ENCODE measurements at regions not wholly inside any gene's neighbourhood (a gene's known extent, or its start where the extent isn't known, plus 50 kb on each side); places are given as distances from the start of the nearest gene placed in this dataset.

- no peak for DNase-seq
Measured at GRCh38 chr5:119792161-119792799, 162.9 kb downstream of the FAM170A start.

- no peak for DNase-seq
Measured at GRCh38 chr5:119795768-119796167, 166.4 kb downstream of the FAM170A start.

DNA sequence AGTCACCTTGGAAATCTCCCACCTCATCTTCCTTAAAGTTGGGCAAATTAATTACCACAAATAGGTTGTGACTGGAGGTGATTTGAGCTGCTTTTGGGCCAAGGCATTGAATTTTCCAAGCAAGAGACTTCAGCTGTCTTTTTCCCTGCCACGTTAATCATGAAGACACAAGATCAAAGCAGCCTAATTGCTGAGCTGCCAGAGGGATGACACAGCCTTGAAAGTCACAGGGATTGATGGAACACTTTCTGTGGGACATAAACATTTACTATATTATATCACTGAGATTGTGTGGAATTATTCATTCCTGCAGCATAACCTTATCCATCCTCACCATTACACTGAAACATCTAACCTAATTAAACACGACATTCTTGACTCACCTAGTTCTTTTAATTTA, 172.2 kb downstream of the FAM170A start:
- no peak for DNase-seq

DNA sequence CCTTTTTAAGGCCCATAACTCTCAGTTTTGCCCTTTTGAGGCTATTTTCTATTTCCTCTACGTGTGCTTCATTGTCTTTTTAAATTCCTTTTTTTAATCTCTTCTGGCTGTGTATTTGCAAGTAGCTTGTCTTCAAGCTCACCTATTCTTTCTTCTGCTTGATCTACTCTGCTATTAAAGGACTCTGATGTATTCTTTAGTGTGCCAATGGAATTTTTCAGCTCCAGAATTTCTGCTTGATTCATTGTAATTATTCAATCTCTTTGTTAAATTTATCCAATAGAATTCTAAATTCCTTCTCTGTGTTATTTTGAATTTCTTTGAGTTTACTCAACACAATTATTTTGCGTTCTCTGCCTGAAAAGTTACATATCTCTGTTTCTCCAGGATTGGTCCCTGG, 178.7 kb downstream of the FAM170A start:
- no peak for DNase-seq

DNA sequence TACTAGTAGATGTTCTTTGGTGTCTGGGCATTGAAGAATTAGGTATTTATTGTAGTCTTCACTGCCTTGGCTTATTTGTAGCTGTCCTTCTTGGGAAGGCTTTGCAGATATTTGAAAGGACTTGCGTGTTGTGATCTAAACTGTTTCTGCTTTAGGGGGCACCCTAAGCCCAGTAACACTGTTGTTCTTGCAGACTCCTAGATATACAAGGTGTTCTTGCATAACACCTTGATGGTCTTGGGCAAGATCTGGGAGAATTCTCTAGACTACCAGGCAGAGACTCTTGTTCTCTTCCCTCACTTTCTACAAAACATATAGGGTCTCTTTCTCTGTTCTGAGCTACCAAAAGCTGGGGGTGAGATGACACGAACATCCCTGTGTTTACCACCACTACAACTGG, 179.1 kb downstream of the FAM170A start:
- DNase-seq: no peak

DNA sequence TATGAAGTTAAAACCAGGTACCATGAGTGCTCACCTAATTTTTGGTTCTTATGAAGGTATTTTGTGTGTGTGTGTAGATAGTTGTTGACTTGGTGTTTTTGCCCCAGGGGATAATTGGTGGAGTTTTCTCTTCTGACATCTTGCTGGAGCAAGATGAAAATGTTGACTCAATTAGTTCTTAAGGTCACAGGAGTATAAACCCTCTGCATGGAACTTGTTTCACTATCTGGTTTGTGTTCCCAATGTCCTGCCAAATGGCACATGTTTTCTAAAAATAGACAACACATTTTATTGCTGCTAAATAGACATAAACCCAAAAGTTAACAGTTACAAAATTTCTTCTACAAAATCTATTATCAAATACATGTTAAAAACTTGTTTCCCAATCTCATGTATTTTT, 180.9 kb downstream of the FAM170A start:
- DNase-seq: no peak

DNA sequence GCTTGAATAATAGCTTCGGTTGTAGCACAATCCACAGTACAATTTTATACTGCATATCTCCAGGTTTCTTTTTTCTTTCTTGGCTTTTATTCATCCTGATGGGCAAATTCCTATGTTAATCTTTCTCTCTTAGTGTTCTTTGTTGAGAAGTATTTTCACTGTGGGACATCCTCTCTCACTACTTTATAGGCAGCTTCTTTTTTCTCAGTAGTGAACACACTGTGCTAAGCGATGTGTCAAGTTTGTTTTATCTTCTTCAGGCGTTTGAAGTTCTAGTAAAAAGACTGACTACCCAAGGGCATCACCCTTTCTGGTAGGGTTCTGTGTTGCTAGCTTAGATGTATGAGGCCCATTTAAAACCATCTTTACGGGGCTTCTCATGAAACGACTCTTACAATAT, 182.1 kb downstream of the FAM170A start:
- no peak for DNase-seq

DNA sequence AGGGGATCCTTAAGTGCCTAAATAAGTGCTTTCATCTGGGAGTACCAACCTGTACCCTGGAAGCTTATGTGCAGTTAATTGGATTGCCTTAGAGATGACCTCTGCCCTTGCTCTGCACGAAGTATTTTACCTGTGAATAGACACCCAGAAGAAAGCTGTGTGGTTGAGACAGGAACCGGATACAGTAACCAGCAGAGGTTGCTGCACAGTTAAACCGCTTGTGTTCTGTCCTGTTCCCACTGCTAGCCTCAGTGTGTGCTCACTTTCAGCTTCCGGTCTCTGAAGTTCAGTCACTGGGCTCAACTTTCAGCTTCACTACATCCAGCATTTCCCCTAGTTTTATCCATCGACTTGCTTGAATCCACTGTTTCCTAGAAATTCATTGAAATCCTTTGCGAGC, 185.3 kb downstream of the FAM170A start:
- no peak for DNase-seq

GRCh38 chr5:119816055-119816454, 186.7 kb downstream of the FAM170A start:
- no peak for DNase-seq

DNA sequence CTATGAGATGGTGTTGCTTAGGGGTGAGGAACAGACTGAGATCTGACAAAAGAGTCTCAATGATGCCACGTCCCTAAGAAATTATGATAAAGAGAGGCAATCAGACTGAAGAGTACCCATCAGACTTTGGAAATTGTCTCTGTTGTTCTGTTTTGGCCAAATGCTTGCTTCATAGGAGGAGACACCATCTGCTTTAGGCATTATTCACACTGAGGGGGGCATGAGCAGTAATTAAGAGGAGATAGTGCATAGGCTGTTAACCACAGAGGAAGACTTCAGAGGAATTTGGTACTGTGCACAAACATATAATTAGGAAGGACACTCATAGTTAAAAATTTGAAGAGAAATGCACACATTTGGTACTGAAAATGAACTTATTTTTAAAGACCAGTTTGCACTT, 190.7 kb downstream of the FAM170A start:
- no peak for DNase-seq

DNA sequence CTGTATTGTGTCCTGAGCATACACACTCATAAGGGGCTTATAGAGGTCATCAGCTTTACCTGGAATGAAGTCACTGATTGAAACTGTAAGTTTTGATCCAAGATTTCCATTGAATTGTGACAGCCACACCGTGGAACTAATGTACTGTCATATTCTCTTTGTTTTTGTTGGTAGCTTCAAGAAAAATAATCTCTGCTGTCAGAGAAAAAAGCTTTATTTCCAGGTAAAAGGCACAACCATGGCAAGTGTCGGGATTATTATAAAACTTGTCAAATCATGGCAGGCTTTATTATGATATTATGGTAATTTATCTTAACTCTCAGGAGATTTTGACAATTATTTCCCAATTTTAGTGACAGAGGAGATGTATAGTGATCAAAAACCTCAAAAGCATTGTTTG, 191.2 kb downstream of the FAM170A start:
- no peak for DNase-seq

GRCh38 chr5:119828541-119828940, 199.2 kb downstream of the FAM170A start:
- DNase-seq: no peak

GRCh38 chr5:119829341-119829740, 200.0 kb downstream of the FAM170A start:
- no peak for DNase-seq

- DNase-seq: no peak
Measured at GRCh38 chr5:119833176-119833575, 203.8 kb downstream of the FAM170A start.

GRCh38 chr5:119840175-119840574, 210.8 kb downstream of the FAM170A start:
- no peak for DNase-seq

- DNase-seq: no peak
Measured at GRCh38 chr5:119852140-119852539, 222.8 kb downstream of the FAM170A start.

GRCh38 chr5:119860463-119860862, 231.1 kb downstream of the FAM170A start:
- DNase-seq: no peak

DNA sequence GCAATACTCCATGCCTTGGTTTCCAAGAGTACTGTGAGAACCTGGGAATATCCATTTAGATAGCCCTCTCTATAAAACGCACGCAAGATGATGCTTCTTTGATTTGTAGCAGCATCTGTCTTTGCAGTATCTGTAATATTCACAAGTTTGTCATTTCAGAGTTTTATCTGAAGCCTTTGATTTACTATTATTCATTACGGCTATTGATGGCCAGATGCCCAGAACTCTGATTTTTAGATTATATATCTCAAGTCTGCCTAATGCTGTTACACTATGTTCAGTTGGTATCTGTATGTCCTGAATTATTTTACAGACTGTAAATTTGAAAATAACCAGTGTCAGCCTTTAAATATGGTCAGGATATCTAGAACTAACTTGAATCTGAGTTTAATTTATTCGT, 233.3 kb downstream of the FAM170A start:
- no peak for DNase-seq

DNA sequence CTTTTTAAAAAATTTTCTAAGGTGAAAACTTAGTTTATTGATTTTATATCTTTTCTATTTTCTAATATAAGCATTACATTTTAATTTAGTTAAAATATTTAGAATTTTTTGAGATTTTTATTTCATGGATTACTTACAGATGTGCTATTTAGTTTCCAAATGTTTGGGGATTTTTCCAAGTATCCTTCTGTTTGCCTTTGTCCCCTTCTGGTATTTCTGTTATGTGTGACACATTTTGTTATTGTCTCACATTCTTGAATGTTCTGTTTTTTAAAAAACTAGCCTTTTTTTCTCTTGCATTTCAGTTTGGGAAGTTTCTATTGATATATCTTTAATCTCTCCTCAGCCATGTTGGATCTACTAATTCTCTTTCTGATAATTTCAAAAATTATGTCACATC, 234.9 kb downstream of the FAM170A start:
- no peak for DNase-seq

GRCh38 chr5:119873611-119874010, 244.3 kb downstream of the FAM170A start:
- DNase-seq: no peak

- no peak for DNase-seq
Measured at GRCh38 chr5:119876522-119876921, 247.2 kb downstream of the FAM170A start.

DNA sequence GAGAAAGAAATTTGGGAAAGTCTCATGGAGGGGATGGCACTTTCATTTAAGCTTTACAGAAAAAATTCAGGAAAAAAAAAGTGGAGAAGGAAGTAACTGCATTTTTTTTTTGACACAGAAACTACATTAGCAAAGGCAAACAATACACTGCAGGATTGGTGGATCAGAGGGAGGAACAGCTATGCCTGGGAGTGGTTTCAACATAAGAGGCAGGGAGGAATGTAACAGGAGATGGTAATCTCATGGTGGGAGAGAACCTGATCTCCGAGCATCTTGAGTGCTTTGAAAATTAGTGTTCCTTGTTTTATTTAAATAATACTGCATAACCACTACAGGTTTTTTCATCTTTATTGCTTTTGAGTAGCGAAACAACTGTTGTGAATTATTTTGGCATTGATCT, 249.4 kb downstream of the FAM170A start:
- DNase-seq: no peak

DNA sequence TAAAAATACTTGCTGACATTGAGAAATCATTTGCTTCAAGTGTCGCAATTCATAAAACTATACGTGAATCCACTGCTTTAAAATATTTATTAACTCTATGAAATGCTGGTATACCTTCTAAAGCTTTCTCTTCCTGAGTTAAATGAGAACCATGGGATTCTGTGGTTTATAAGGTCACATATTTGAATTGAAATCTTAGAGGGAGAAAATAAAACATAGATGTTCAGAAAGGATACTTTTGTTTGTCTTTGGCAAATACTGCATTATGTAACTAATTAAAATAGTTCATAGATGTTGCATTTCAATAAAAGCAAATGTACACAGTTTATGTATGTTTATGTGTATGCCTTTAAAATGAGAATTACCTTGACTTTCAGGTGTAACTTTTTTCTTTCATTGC, 250.1 kb downstream of the FAM170A start:
- no peak for DNase-seq

DNA sequence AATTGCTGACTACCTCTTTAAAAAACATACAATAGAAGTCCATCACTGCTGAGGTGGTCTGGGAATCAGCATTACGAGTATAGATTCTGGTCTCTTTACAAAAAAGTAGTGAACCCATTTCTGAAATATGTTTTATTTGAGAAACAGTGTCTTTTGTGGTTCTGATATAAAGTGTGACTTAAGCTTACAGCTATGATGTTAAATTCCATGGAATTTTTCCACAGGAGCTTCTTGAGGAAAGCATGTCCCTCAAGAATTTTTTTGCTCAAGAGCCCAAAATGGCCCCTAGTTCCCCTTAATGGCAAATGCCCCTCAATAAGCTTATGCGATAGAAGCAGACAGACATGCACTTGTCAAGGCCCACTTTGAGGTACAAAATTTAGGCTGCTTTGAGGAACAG, 265.7 kb downstream of the FAM170A start:
- no peak for DNase-seq

DNA sequence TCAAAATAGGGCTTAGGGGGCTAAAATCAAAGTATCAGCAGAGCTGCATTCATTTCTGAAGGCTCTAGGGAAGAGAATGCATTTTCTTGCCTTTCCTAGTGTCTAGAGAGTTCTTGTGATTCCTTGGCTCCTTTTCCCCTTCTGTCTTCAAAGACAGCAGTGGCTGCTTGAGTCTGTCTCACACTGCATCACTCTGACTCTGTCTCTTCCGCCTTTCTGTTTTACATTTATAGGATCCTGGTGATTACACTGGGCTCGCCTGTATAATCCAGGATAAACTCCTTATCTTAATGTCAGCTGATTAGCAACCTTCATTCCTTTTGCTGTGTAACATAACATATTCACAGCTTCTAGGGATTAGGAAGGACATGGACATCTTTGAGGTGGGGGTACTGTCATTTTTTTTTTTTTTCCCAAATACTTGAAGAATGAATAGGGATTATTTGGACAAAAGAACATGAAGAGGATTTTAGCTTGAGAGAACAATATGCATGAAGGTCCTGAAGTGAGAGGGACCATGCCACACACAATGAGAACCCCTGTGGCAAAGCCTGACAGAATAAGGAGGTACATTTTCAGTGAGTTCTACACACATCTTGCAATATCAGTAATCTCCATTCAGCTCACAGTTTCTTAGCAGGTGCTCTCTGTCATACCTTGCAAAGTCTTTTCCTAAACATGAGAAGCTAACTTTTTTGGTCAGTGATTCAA, 267.6 kb downstream of the FAM170A start:
- DNase-seq: no peak

Data from CD4-positive, alpha-beta T cell treated with Interleukin-4 for 4 hours (primary cell).